ENCODE measurements at regions not wholly inside any gene's neighbourhood (a gene's known extent, or its start where the extent isn't known, plus 50 kb on each side); places are given as distances from the start of the nearest gene placed in this dataset.
A peak's percentile ranks its signal among the peaks of the same experiment; 100 is the strongest.
"Not testable (repeated sequence)": the region's sequence is repeated elsewhere in the genome, so short reads cannot be mapped to it uniquely, and the experiment has no call there.

GRCh38 chr2:64814007-64814406 is 160.3 kb upstream of the SERTAD2 start:
- TF ChIP-seq EZH2phosphoT487 (IDR thresholded peaks at IDR 0.05; ENCODE audit: insufficient read depth, low read depth), result no peak
- 88 to 92% methylated on average over 5 of the region's 5 CpGs for WGBS, 2 experiments (ENCODE audit: low coverage in 1 of 2, low lambda C conversion rate in 2 of 2, missing lambda C conversion rate in 2 of 2)
- H3K4me3 ChIP-seq, result no peak overlapping the region
- in situ Hi-C loops (cut with MboI), result no loop called here
- no peaks in the 10 kb centered on the region for H4K20me1 ChIP-seq (ENCODE audit: insufficient read depth)
- no peaks in the 10 kb centered on the region for H3K79me2 ChIP-seq (ENCODE audit: insufficient read depth)
- no peaks in the 10 kb centered on the region for H3K36me3 ChIP-seq (ENCODE audit: low read depth)
- no peaks in the 10 kb centered on the region for H3F3A ChIP-seq (ENCODE audit: insufficient read depth)
- no peaks in the 10 kb centered on the region for H3K4me1 ChIP-seq (ENCODE audit: insufficient read depth)
- no peaks in the 10 kb centered on the region for H3K9me2 ChIP-seq (ENCODE audit: insufficient read depth)
- H3K9ac ChIP-seq, result no peak overlapping the region
- H3K9me3 ChIP-seq (ENCODE audit: low read depth), result no peaks in the 10 kb centered on the region
- H3K27ac ChIP-seq, result no peak overlapping the region
- H3K4me2 ChIP-seq (ENCODE audit: unreplicated experiment), result no peak overlapping the region
- no peak for DNase-seq
- H2AFZ ChIP-seq, result no peak overlapping the region; the same call in 1 of the 2 replicates
- H3K27me3 ChIP-seq (replicated peaks; ENCODE audit: insufficient read depth), result no peaks in the 10 kb centered on the region

- DNase-seq; H2AFZ ChIP-seq; H3K9me2 ChIP-seq (ENCODE audit: insufficient read depth); H3K27me3 ChIP-seq (replicated peaks; ENCODE audit: insufficient read depth); H3K4me1 ChIP-seq (ENCODE audit: insufficient read depth); H3K9ac ChIP-seq; H3K27ac ChIP-seq; H3K79me2 ChIP-seq (ENCODE audit: insufficient read depth); H3F3A ChIP-seq (ENCODE audit: insufficient read depth); H3K4me2 ChIP-seq (ENCODE audit: unreplicated experiment); in situ Hi-C loops (cut with MboI); H3K4me3 ChIP-seq; H3K9me3 ChIP-seq (ENCODE audit: low read depth); H3K36me3 ChIP-seq (ENCODE audit: low read depth); H4K20me1 ChIP-seq (ENCODE audit: insufficient read depth): not testable (repeated sequence)
- 87 to 88% methylated on average over 8 of the region's 8 CpGs for WGBS, 2 experiments (ENCODE audit: low coverage in 1 of 2, low lambda C conversion rate in 2 of 2, missing lambda C conversion rate in 2 of 2)
Measured at GRCh38 chr2:64816526-64816925, 162.8 kb upstream of the SERTAD2 start.

DNA sequence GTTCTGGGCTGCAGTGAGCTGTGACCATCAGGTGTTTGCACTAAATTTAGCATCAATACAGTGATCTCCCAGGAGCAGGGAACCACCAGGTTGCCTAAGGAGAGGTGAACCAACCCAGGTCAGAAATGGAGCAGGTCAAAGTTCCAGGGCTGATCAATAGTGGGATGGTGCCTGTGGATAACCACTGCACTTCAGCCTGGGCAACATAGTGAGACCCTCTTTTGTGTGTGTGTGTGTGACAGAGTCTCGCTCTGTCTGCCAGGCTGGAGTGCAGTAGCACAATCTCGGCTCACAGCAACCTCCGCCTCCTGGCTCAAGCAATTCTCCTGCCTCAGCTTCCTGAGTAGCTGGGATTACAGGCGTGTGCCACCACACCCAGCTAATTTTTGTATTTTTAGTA is 163.7 kb upstream of the SERTAD2 start:
- H3K4me1 ChIP-seq (ENCODE audit: insufficient read depth), result peaks cover 7% of the 10 kb centered on the region; the same call in 1 of the 2 replicates
- no peak overlapping the region for H3K4me3 ChIP-seq
- no peaks in the 10 kb centered on the region for H3K9me2 ChIP-seq (ENCODE audit: insufficient read depth)
- no peaks in the 10 kb centered on the region for H3K79me2 ChIP-seq (ENCODE audit: insufficient read depth)
- no peaks in the 10 kb centered on the region for H3K27me3 ChIP-seq (replicated peaks; ENCODE audit: insufficient read depth)
- no peak overlapping the region for H3K9ac ChIP-seq
- no peaks in the 10 kb centered on the region for H3K9me3 ChIP-seq (ENCODE audit: low read depth)
- no peak for TF ChIP-seq EZH2phosphoT487 (IDR thresholded peaks at IDR 0.05; ENCODE audit: insufficient read depth, low read depth)
- no peak for TF ChIP-seq EZH2 (IDR thresholded peaks at IDR 0.05; ENCODE audit: insufficient read depth, poor library complexity, severe bottlenecking)
- H2AFZ ChIP-seq, result no peak overlapping the region
- H4K20me1 ChIP-seq (ENCODE audit: insufficient read depth), result no peaks in the 10 kb centered on the region
- in situ Hi-C loops (cut with MboI), result no loop called here
- H3F3A ChIP-seq (ENCODE audit: insufficient read depth), result no peaks in the 10 kb centered on the region
- no peak for DNase-seq
- H3K4me2 ChIP-seq (ENCODE audit: unreplicated experiment), result no peak overlapping the region
- H3K36me3 ChIP-seq (ENCODE audit: low read depth), result no peaks in the 10 kb centered on the region
- no peak overlapping the region for H3K27ac ChIP-seq
- WGBS, 2 experiments (ENCODE audit: low coverage in 1 of 2, low lambda C conversion rate in 2 of 2, missing lambda C conversion rate in 2 of 2), result 87 to 91% methylated on average over 4 of the region's 4 CpGs

DNA sequence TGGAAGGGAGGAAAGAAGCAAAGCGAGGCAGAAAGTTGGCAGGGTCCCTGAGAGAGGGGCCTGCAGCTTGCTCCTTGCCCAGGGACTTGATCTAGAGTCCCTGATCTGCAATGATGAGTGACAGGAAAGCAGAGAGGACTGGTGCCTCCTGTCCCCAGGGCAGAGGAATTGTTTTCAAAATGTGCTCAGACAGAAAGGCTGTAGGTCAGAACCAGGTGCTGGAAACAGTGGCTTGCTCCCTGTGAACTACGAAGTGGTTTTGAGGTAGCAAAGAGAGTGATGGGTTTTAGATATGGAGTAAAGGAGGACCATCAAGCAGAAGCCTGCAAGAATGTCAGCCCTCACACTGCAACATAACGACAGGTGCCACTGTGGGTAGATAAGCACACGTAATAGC is 164.9 kb upstream of the SERTAD2 start:
- WGBS, 2 experiments (ENCODE audit: low coverage in 1 of 2, low lambda C conversion rate in 2 of 2, missing lambda C conversion rate in 2 of 2), result 50 to 51% methylated on average over 4 of the region's 4 CpGs
- Histone ChIP-seq H3K9ac (no peak overlapping the region), H2AFZ (no peak overlapping the region)

DNA sequence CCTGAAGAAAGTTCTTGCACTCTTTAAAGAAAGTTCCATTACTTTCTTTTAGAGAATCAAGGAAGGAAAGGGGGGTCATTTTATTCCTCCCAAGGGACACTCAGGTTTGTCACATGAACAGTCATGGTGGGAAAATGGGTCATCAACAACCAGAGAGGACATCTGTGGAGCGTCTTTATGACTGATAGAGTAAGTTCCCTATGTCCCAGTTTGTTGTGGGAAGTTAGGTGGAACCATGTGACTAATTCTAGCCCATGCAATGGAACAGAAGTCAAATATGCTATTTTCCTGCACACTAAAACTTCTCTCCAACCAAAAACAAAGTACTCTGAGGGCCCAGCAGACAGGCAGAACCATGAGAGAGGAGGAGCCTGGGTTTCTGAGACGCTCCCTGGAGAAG is 165.6 kb upstream of the SERTAD2 start:
- Histone ChIP-seq H3K79me2 (ENCODE audit: insufficient read depth) (no peaks in the 10 kb centered on the region), H3K36me3 (ENCODE audit: low read depth) (no peaks in the 10 kb centered on the region), H3K9me3 (ENCODE audit: low read depth) (no peaks in the 10 kb centered on the region), H2AFZ (peak overlapping the region; percentile 71), H3K27me3 (replicated peaks; ENCODE audit: insufficient read depth) (no peaks in the 10 kb centered on the region), H3K9me2 (ENCODE audit: insufficient read depth) (no peaks in the 10 kb centered on the region), H3K4me3 (no peak overlapping the region), H4K20me1 (ENCODE audit: insufficient read depth) (no peaks in the 10 kb centered on the region), H3K27ac (0 out of 2 replicates have a peak overlapping the region, but pooled peaks have one; percentile 2), H3F3A (ENCODE audit: insufficient read depth) (no peaks in the 10 kb centered on the region), H3K9ac (no peak overlapping the region), H3K4me1 (ENCODE audit: insufficient read depth) (peaks cover 7% of the 10 kb centered on the region; the same call in 1 of the 2 replicates), H3K4me2 (ENCODE audit: unreplicated experiment) (peak overlapping the region; percentile 15)
- WGBS, 2 experiments (ENCODE audit: low coverage in 1 of 2, low lambda C conversion rate in 2 of 2, missing lambda C conversion rate in 2 of 2), result 44 to 50% methylated on average over 2 of the region's 2 CpGs
- in situ Hi-C loops (cut with MboI), result no loop called here
- TF ChIP-seq EZH2 (IDR thresholded peaks at IDR 0.05; ENCODE audit: insufficient read depth, poor library complexity, severe bottlenecking) (no peak), EZH2phosphoT487 (IDR thresholded peaks at IDR 0.05; ENCODE audit: insufficient read depth, low read depth) (no peak)
- DNase-seq, result no peak

More for the DNA sequence above, 164.9 kb upstream of the SERTAD2 start:
- Histone ChIP-seq H3K4me2 (ENCODE audit: unreplicated experiment) (no peak overlapping the region), H4K20me1 (ENCODE audit: insufficient read depth) (no peaks in the 10 kb centered on the region), H3K27me3 (replicated peaks; ENCODE audit: insufficient read depth) (no peaks in the 10 kb centered on the region), H3K4me3 (no peak overlapping the region), H3K79me2 (ENCODE audit: insufficient read depth) (no peaks in the 10 kb centered on the region), H3K36me3 (ENCODE audit: low read depth) (no peaks in the 10 kb centered on the region), H3K4me1 (ENCODE audit: insufficient read depth) (peaks cover 7% of the 10 kb centered on the region; the same call in 1 of the 2 replicates), H3K9me2 (ENCODE audit: insufficient read depth) (no peaks in the 10 kb centered on the region), H3K9me3 (ENCODE audit: low read depth) (no peaks in the 10 kb centered on the region), H3F3A (ENCODE audit: insufficient read depth) (no peaks in the 10 kb centered on the region), H3K27ac (no peak overlapping the region)
- in situ Hi-C loops (cut with MboI), result no loop called here
- no peak for DNase-seq
- TF ChIP-seq EZH2phosphoT487 (IDR thresholded peaks at IDR 0.05; ENCODE audit: insufficient read depth, low read depth) (no peak), EZH2 (IDR thresholded peaks at IDR 0.05; ENCODE audit: insufficient read depth, poor library complexity, severe bottlenecking) (no peak)
